ENCODE measurements at regions not wholly inside any gene's neighbourhood (a gene's known extent, or its start where the extent isn't known, plus 50 kb on each side); places are given as distances from the start of the nearest gene placed in this dataset.

GRCh38 chr11:131122448-131122847 is 206.2 kb upstream of the SNX19 start:
- DNase-seq: no peak

GRCh38 chr11:131129474-131129873 is 213.2 kb upstream of the SNX19 start:
- DNase-seq: no peak

- no peak for DNase-seq
These were observed 219.3 kb upstream of the SNX19 start for GRCh38 chr11:131135611-131136010.

GRCh38 chr11:131136486-131136885 is 220.2 kb upstream of the SNX19 start:
- no peak for DNase-seq

GRCh38 chr11:131137046-131137445 is 220.8 kb upstream of the SNX19 start:
- DNase-seq: no peak

- no peak for DNase-seq
These were observed 222.5 kb upstream of the SNX19 start for GRCh38 chr11:131138731-131139130.

- no peak for DNase-seq
These were observed 224.6 kb upstream of the NTM start for GRCh38 chr11:131145791-131146190.

GRCh38 chr11:131146827-131147490 is 223.5 kb upstream of the NTM start:
- no peak for DNase-seq

GRCh38 chr11:131154351-131154750 is 216.1 kb upstream of the NTM start:
- DNase-seq: no peak

- DNase-seq: no peak
These were observed 212.7 kb upstream of the NTM start for GRCh38 chr11:131157678-131158077.

- no peak for DNase-seq
These were observed 209.6 kb upstream of the NTM start for GRCh38 chr11:131160846-131161245.

- no peak for DNase-seq
These were observed 206.8 kb upstream of the NTM start for GRCh38 chr11:131163613-131164012.

- no peak for DNase-seq
These were observed 205.4 kb upstream of the NTM start for GRCh38 chr11:131165036-131165435.

- no peak for DNase-seq
These were observed 201.3 kb upstream of the NTM start for GRCh38 chr11:131168839-131169713.

GRCh38 chr11:131172011-131172410 is 198.4 kb upstream of the NTM start:
- DNase-seq: no peak

- DNase-seq: no peak
These were observed 192.4 kb upstream of the NTM start for GRCh38 chr11:131178020-131178419.

GRCh38 chr11:131178596-131178995 is 191.8 kb upstream of the NTM start:
- no peak for DNase-seq

GRCh38 chr11:131179836-131180235 is 190.6 kb upstream of the NTM start:
- DNase-seq: no peak

GRCh38 chr11:131185915-131186314 is 184.5 kb upstream of the NTM start:
- no peak for DNase-seq

- DNase-seq: no peak
These were observed 183.8 kb upstream of the NTM start for GRCh38 chr11:131186629-131187101.

- DNase-seq: no peak
These were observed 180.0 kb upstream of the NTM start for GRCh38 chr11:131190446-131190845.

- no peak for DNase-seq
These were observed 178.8 kb upstream of the NTM start for GRCh38 chr11:131191606-131192005.

- DNase-seq: no peak
These were observed 177.8 kb upstream of the NTM start for GRCh38 chr11:131192628-131193027.

GRCh38 chr11:131193031-131193501 is 177.3 kb upstream of the NTM start:
- DNase-seq: no peak
